ENCODE measurements at regions not wholly inside any gene's neighbourhood (a gene's known extent, or its start where the extent isn't known, plus 50 kb on each side); places are given as distances from the start of the nearest gene placed in this dataset.

- no peaks in the 10 kb centered on the region for H3K4me1 ChIP-seq (ENCODE audit: insufficient read depth, low read length)
- H3K36me3 ChIP-seq (ENCODE audit: insufficient read depth, low read depth, low read length): no peaks in the 10 kb centered on the region
- H3K27ac ChIP-seq (ENCODE audit: low read length): no peak overlapping the region
- no peaks in the 10 kb centered on the region for H3K9me3 ChIP-seq (ENCODE audit: insufficient read depth, low read depth, low read length)
- H3K9ac ChIP-seq (ENCODE audit: low read depth, low read length): no peak overlapping the region
- H3K27me3 ChIP-seq (ENCODE audit: insufficient read depth, low read length): no peaks in the 10 kb centered on the region
- H3K4me3 ChIP-seq (ENCODE audit: low read length): no peak overlapping the region
Measured at GRCh38 chr6:105644691-105645090, 241.8 kb upstream of the PREP start.

- Histone ChIP-seq H3K36me3 (ENCODE audit: insufficient read depth, low read depth, low read length) (no peaks in the 10 kb centered on the region), H3K27me3 (ENCODE audit: insufficient read depth, low read length) (no peaks in the 10 kb centered on the region), H3K9ac (ENCODE audit: low read depth, low read length) (no peak overlapping the region), H3K27ac (ENCODE audit: low read length) (no peak overlapping the region), H3K4me3 (ENCODE audit: low read length) (no peak overlapping the region), H3K4me1 (ENCODE audit: insufficient read depth, low read length) (no peaks in the 10 kb centered on the region), H3K9me3 (ENCODE audit: insufficient read depth, low read depth, low read length) (no peaks in the 10 kb centered on the region)
Measured at GRCh38 chr6:105644073-105644489, 241.2 kb upstream of the PREP start.

DNA sequence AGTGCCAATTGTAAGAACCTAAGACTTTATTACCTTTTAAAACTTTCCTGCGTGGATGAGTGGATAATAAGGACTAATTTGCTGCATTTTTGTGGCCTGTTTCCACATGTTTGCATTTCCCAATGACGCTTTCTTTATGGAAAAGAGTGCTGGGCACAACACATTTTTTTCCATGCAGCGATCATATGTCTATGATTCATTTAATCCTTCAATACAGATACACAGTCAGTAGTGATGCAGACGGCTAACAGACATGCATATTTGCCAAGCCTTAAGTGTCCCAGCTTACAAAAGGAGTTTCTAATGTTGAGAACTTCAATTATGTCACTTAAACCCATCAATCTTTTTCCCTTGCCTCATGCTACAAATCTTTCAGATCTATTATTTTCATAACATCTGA lies 239.8 kb upstream of the PREP start:
- Histone ChIP-seq H3K9ac (ENCODE audit: low read depth, low read length) (no peak overlapping the region), H3K9me3 (ENCODE audit: insufficient read depth, low read depth, low read length) (no peaks in the 10 kb centered on the region), H3K4me1 (ENCODE audit: insufficient read depth, low read length) (no peaks in the 10 kb centered on the region), H3K27me3 (ENCODE audit: insufficient read depth, low read length) (no peaks in the 10 kb centered on the region), H3K4me3 (ENCODE audit: low read length) (no peak overlapping the region), H3K36me3 (ENCODE audit: insufficient read depth, low read depth, low read length) (no peaks in the 10 kb centered on the region), H3K27ac (ENCODE audit: low read length) (no peak overlapping the region)

- no peaks in the 10 kb centered on the region for H3K27me3 ChIP-seq (ENCODE audit: insufficient read depth, low read length)
- H3K36me3 ChIP-seq (ENCODE audit: insufficient read depth, low read depth, low read length): no peaks in the 10 kb centered on the region
- H3K4me1 ChIP-seq (ENCODE audit: insufficient read depth, low read length): no peaks in the 10 kb centered on the region
- H3K4me3 ChIP-seq (ENCODE audit: low read length): no peak overlapping the region
- no peak overlapping the region for H3K9ac ChIP-seq (ENCODE audit: low read depth, low read length)
- no peak overlapping the region for H3K27ac ChIP-seq (ENCODE audit: low read length)
- H3K9me3 ChIP-seq (ENCODE audit: insufficient read depth, low read depth, low read length): no peaks in the 10 kb centered on the region
Measured at GRCh38 chr6:105641504-105641903, 238.6 kb upstream of the PREP start.

- Histone ChIP-seq H3K4me1 (ENCODE audit: insufficient read depth, low read length) (no peaks in the 10 kb centered on the region), H3K27me3 (ENCODE audit: insufficient read depth, low read length) (no peaks in the 10 kb centered on the region), H3K9me3 (ENCODE audit: insufficient read depth, low read depth, low read length) (no peaks in the 10 kb centered on the region)
Measured at GRCh38 chr6:105639124-105639523, 236.2 kb upstream of the PREP start.

DNA sequence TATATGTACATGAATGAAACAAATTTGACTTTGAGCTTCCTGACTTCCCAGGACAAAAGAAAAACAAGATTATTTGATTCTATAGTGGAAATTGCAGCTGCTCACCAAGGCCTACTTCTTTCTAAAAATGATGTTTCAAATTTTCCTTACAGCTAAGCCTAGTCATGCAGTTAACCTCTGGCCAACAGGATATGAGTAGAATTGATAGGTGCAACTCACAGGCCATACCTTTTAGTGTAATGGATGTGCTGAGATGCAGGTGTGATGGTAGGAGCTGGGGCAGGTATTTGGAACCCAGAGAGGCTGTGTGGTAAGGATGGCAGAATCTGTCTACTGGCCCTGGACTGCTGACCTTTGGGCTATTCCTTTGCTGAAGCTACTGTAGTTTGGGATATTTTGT lies 230.9 kb upstream of the PREP start:
- no peaks in the 10 kb centered on the region for H3K36me3 ChIP-seq (ENCODE audit: insufficient read depth, low read depth, low read length)
- H3K9me3 ChIP-seq (ENCODE audit: insufficient read depth, low read depth, low read length): 0 out of 2 replicates have a peak, but pooled peaks cover 2% of the 10 kb centered on the region
- no peaks in the 10 kb centered on the region for H3K27me3 ChIP-seq (ENCODE audit: insufficient read depth, low read length)
- H3K4me1 ChIP-seq (ENCODE audit: insufficient read depth, low read length): no peaks in the 10 kb centered on the region
- H3K9ac ChIP-seq (ENCODE audit: low read depth, low read length): no peak overlapping the region
- no peak overlapping the region for H3K27ac ChIP-seq (ENCODE audit: low read length)
- no peak overlapping the region for H3K4me3 ChIP-seq (ENCODE audit: low read length)

More at GRCh38 chr6:105639124-105639523, 236.2 kb upstream of the PREP start:
- no peak overlapping the region for H3K9ac ChIP-seq (ENCODE audit: low read depth, low read length)
- no peaks in the 10 kb centered on the region for H3K36me3 ChIP-seq (ENCODE audit: insufficient read depth, low read depth, low read length)
- H3K27ac ChIP-seq (ENCODE audit: low read length): no peak overlapping the region
- no peak overlapping the region for H3K4me3 ChIP-seq (ENCODE audit: low read length)

GRCh38 chr6:105628156-105628860 lies 225.4 kb upstream of the PREP start:
- no peaks in the 10 kb centered on the region for H3K27me3 ChIP-seq (ENCODE audit: insufficient read depth, low read length)
- H3K27ac ChIP-seq (ENCODE audit: low read length): no peak overlapping the region
- H3K9me3 ChIP-seq (ENCODE audit: insufficient read depth, low read depth, low read length): 0 out of 2 replicates have a peak, but pooled peaks cover under 1% of the 10 kb centered on the region
- no peaks in the 10 kb centered on the region for H3K36me3 ChIP-seq (ENCODE audit: insufficient read depth, low read depth, low read length)
- H3K4me3 ChIP-seq (ENCODE audit: low read length): no peak overlapping the region
- no peaks in the 10 kb centered on the region for H3K4me1 ChIP-seq (ENCODE audit: insufficient read depth, low read length)
- no peak overlapping the region for H3K9ac ChIP-seq (ENCODE audit: low read depth, low read length)

GRCh38 chr6:105626295-105627158 lies 223.6 kb upstream of the PREP start:
- no peak overlapping the region for H3K27ac ChIP-seq (ENCODE audit: low read length)
- H3K9me3 ChIP-seq (ENCODE audit: insufficient read depth, low read depth, low read length): no peaks in the 10 kb centered on the region
- no peaks in the 10 kb centered on the region for H3K27me3 ChIP-seq (ENCODE audit: insufficient read depth, low read length)
- H3K36me3 ChIP-seq (ENCODE audit: insufficient read depth, low read depth, low read length): no peaks in the 10 kb centered on the region
- no peaks in the 10 kb centered on the region for H3K4me1 ChIP-seq (ENCODE audit: insufficient read depth, low read length)
- no peak overlapping the region for H3K9ac ChIP-seq (ENCODE audit: low read depth, low read length)
- no peak overlapping the region for H3K4me3 ChIP-seq (ENCODE audit: low read length)

DNA sequence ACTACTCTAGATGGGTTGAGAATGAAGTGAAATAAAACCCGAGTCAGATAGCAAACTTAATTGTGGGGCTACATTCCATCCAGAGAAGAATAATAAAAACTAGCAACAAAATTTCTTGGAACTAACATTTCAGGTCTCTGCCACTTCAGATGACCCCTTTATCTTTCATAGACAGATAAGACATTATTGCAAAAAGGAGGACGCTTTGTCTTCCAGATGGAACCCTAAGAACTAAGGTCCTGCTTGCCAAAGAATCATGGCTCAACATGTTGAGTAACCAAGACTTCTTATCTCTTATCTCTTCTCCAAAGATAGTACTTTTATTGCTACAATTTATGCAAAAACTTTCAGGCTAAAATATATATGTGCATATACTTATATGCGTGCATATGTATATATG lies 221.1 kb upstream of the PREP start:
- Histone ChIP-seq H3K4me1 (ENCODE audit: insufficient read depth, low read length) (no peaks in the 10 kb centered on the region), H3K27ac (ENCODE audit: low read length) (no peak overlapping the region), H3K4me3 (ENCODE audit: low read length) (no peak overlapping the region), H3K9me3 (ENCODE audit: insufficient read depth, low read depth, low read length) (no peaks in the 10 kb centered on the region), H3K36me3 (ENCODE audit: insufficient read depth, low read depth, low read length) (no peaks in the 10 kb centered on the region), H3K9ac (ENCODE audit: low read depth, low read length) (no peak overlapping the region), H3K27me3 (ENCODE audit: insufficient read depth, low read length) (no peaks in the 10 kb centered on the region)

DNA sequence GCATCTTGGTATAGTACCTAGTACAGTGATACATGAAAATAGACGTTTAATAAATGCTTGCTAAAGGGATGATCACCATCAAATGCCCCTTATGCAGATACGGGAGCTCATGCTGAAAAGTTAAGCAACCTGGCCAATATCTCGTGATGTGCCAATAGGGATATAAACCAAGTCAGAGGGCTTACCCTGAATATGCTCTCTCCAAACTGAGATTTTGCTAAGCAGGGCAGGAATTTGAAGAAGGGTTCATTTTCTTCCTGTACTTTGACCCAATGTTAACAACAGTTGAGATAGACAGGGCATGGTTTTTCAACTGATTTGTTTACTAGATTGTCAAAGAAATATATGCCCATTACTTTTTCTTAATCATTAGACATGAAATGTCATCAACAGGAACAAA lies 219.3 kb upstream of the PREP start:
- no peaks in the 10 kb centered on the region for H3K36me3 ChIP-seq (ENCODE audit: insufficient read depth, low read depth, low read length)
- no peak overlapping the region for H3K27ac ChIP-seq (ENCODE audit: low read length)
- no peak overlapping the region for H3K4me3 ChIP-seq (ENCODE audit: low read length)
- H3K27me3 ChIP-seq (ENCODE audit: insufficient read depth, low read length): no peaks in the 10 kb centered on the region
- no peaks in the 10 kb centered on the region for H3K9me3 ChIP-seq (ENCODE audit: insufficient read depth, low read depth, low read length)
- no peaks in the 10 kb centered on the region for H3K4me1 ChIP-seq (ENCODE audit: insufficient read depth, low read length)
- no peak overlapping the region for H3K9ac ChIP-seq (ENCODE audit: low read depth, low read length)

GRCh38 chr6:105621564-105622175 lies 218.8 kb upstream of the PREP start:
- no peaks in the 10 kb centered on the region for H3K9me3 ChIP-seq (ENCODE audit: insufficient read depth, low read depth, low read length)
- H3K9ac ChIP-seq (ENCODE audit: low read depth, low read length): no peak overlapping the region
- no peak overlapping the region for H3K27ac ChIP-seq (ENCODE audit: low read length)
- H3K4me1 ChIP-seq (ENCODE audit: insufficient read depth, low read length): no peaks in the 10 kb centered on the region
- H3K27me3 ChIP-seq (ENCODE audit: insufficient read depth, low read length): no peaks in the 10 kb centered on the region
- H3K36me3 ChIP-seq (ENCODE audit: insufficient read depth, low read depth, low read length): no peaks in the 10 kb centered on the region
- H3K4me3 ChIP-seq (ENCODE audit: low read length): no peak overlapping the region
